ENCODE measurements at regions not wholly inside any gene's neighbourhood (a gene's known extent, or its start where the extent isn't known, plus 50 kb on each side); places are given as distances from the start of the nearest gene placed in this dataset.

DNA sequence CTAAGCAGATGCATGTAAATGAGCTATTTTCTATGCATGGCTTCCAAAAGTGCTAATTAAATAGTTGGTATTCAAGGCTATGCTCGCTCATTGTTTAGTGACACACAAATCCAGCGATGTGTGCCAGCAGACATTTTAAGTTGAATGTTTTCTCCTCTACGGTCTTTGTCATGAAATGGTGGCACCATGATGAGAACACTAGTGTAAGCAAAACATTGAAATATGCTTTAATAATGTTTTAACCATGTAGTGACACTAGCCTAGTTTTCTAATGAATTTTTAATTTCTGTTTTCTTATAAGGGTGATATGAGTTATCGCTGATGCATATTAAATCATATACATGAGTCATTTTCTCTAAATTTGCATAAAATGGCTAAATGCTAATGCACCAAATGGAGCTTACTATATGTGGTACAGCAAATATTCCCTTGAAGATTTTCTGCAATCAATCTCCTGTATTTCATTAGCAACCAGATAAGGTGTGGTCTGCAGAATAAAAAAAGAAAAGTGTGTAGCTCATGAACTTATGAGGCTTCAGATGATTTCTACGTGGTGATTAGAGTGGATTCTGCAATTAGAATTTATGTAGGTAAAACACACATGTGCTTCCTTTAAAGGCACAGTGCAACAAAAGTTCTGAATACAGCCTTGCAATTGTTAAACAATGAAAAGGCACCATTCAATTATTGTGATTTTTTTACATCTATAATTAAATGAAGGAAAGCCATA is 226.6 kb downstream of the MEF2C start:
- Histone ChIP-seq H3K9me3 (ENCODE audit: insufficient read depth in 2 of 2, low read depth in 1 of 2, low read length in 1 of 2) (no peaks in the 10 kb centered on the region), H3K56ac (replicated peaks; ENCODE audit: insufficient read length, low read depth, low read length) (no peak overlapping the region), H2BK20ac (ENCODE audit: low read length) (no peak overlapping the region), H3K4me1 (replicated peaks in 1 of 4; ENCODE audit: control insufficient read depth in 3 of 4, insufficient read depth in 4 of 4, low read length in 3 of 4) (peaks cover 0 to 8% (median 3%) of the 10 kb centered on the region in 4 experiments; a peak in 6 of 7 replicates), H3K14ac (ENCODE audit: insufficient read length) (no peak overlapping the region), H4K5ac (ENCODE audit: insufficient read length, low read depth, low read length) (no peak overlapping the region), H2BK12ac (ENCODE audit: low read depth, low read length) (no peak overlapping the region), H2BK120ac (replicated peaks; ENCODE audit: low read depth, low read length) (no peak overlapping the region), H4K20me1 (replicated peaks in 1 of 2; ENCODE audit: control insufficient read depth in 1 of 2, insufficient read depth in 2 of 2, low read length in 2 of 2) (peaks cover 0 to 1% of the 10 kb centered on the region in 2 experiments), H3K79me2 (ENCODE audit: control insufficient read depth in 1 of 2, insufficient read depth in 2 of 2, low read length in 2 of 2) (no peaks in the 10 kb centered on the region), H3K4me2 (ENCODE audit: insufficient read depth in 1 of 2, low read depth in 2 of 2, low read length in 2 of 2) (no peak overlapping the region), H3K27ac (ENCODE audit: low read depth, low read length) (no peak overlapping the region), H3K23me2 (ENCODE audit: low read depth, low read length) (peaks cover 5% of the 10 kb centered on the region), H3K4ac (replicated peaks; ENCODE audit: insufficient read length, low read depth, low read length) (no peak overlapping the region), H4K91ac (replicated peaks; ENCODE audit: insufficient read length, low read length) (no peak overlapping the region), H3K36me3 (ENCODE audit: control insufficient read depth in 2 of 4, insufficient read depth in 4 of 4, low read length in 3 of 4) (no peaks in the 10 kb centered on the region), H2AFZ (ENCODE audit: low read length) (no peak overlapping the region), H3K4me3 (ENCODE audit: extremely low read depth in 1 of 4, insufficient read depth in 2 of 4, low read depth in 3 of 4, low read length in 4 of 4) (no peak overlapping the region), H3K18ac (ENCODE audit: extremely low read depth, low read length) (no peak overlapping the region), H2BK15ac (ENCODE audit: low read length) (no peak overlapping the region), H2BK5ac (ENCODE audit: low read depth, low read length) (no peak overlapping the region), H2AK5ac (ENCODE audit: low read depth, low read length) (no peak overlapping the region), H3K23ac (ENCODE audit: insufficient read length) (no peak overlapping the region), H4K8ac (ENCODE audit: extremely low read depth, insufficient read depth, low read length) (no peak overlapping the region), H3K27me3 (replicated peaks in 1 of 4; ENCODE audit: control insufficient read depth in 3 of 4, extremely low read depth in 1 of 4, insufficient read depth in 3 of 4, low read length in 3 of 4) (peaks cover 0 to 34% (median 10%) of the 10 kb centered on the region in 4 experiments; a peak in 6 of 7 replicates), H3K9ac (replicated peaks in 1 of 4; ENCODE audit: extremely low read depth in 1 of 4, low read depth in 3 of 4, low read length in 3 of 4) (no peak overlapping the region), H3K79me1 (ENCODE audit: low read depth, low read length) (no peaks in the 10 kb centered on the region)
- POLR2A ChIA-PET (ENCODE audit: partially characterized antibody): no interaction called here
- 83% methylated on average over 5 of the region's 5 CpGs; no CpG with 5 or more reads in 1 of the 2 experiments for WGBS, 2 experiments (ENCODE audit: extremely low coverage in 1 of 2, insufficient coverage in 1 of 2, insufficient read length in 1 of 2, insufficient replicate concordance in 2 of 2, low coverage in 1 of 2, low lambda C conversion rate in 2 of 2, missing lambda C conversion rate in 1 of 2)
- no peak for DNase-seq (ENCODE audit: low read depth in 1 of 2, low spot score in 2 of 2)
- TF ChIP-seq FOSL1 (IDR thresholded peaks at IDR 0.05; ENCODE audit: insufficient read depth, low read depth, low read length): no peak
- no peak for TF ChIP-seq POU5F1 (IDR thresholded peaks at IDR 0.05; ENCODE audit: low read depth, low read length)
- 0 out of 2 replicates have a peak, but pooled peaks have one; percentile 22 for TF ChIP-seq YY1 (IDR thresholded peaks at IDR 0.05; ENCODE audit: low read depth, low read length)
- no peak for FAIRE-seq
- CTCF ChIA-PET (ENCODE audit: partially characterized antibody): interaction anchor here (1.2 kb wide), 1 partner anchor 10 kb away, joined by 3 read pairs; no protein-coding TSS in a partner anchor
